GM18517 (cell line): ENCODE measurements at regions not wholly inside any gene's neighbourhood (a gene's known extent, or its start where the extent isn't known, plus 50 kb on each side); places are given as distances from the start of the nearest gene placed in this dataset.

Source experiments
- ATAC-seq: cut with Tn5 transposase; IDR thresholded peaks from one replicate; pipeline ENCODE4 v1.9.1; 2021; ENCODE audit warnings: mild to moderate bottlenecking, moderate library complexity; ENCODE audit not compliant: unreplicated experiment

GRCh38 chr2:191604154-191604553, 73.8 kb upstream of the NABP1 start:
- ATAC-seq: no peak

DNA sequence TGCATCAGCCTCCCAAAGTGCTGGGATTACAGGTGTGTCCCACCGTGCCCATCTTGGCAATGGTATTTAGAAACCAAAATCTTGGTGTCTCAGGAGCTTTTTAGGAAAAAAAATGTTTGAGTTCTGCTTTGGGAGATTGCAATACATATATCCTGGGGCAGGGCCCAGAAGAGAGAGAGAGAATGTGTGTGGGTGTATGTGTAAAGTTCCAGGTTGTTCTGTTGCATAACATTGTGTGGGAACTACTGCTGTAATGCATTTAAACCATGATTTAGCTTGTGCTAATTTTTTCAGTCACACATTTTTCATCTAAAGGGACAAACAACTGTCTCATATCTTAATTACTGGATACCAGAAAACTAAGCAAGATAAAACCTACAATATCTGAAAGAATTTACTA, 70.8 kb upstream of the NABP1 start:
- no peak for ATAC-seq

DNA sequence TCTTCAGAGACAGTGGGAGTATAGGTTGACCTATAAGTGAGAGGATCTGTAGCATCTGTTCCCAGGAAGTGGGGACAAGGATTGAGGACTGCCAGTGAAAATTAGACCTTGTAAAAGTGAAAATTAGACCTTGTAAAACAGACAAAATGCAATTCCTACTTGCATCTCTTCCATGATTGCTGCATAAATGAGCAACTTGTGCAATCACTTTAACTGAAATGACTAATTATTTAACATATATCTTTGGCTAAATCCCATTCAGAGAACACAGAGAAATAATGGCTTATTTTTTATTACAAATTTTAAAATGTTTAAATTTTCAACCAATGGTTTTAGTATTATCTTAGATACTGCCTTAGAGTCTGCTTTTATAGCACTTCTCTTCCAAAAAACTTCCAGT, 67.2 kb upstream of the NABP1 start:
- ATAC-seq: no peak

DNA sequence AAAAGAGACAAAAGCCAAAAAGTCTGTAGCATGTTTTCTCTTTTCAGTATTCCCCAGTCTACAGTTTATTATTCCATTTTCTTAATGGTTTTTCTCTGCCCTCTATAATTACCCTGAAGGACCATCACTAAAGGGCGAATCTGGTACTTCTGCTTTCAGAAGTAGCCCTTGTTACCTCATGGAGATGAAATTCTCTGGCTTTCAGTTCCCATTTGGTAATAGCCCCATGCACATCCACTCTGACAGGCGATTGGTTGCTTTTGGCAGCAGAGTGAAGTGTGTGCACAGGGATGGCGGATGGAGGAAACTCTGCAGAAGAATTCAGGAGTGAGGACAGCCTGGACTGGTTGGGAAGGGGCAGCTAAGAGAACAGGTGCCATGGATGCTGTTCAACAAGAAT, 66.3 kb upstream of the NABP1 start:
- peak; percentile 98 for ATAC-seq

- ATAC-seq: no peak
These were observed 65.4 kb upstream of the NABP1 start for GRCh38 chr2:191612496-191612895.

DNA sequence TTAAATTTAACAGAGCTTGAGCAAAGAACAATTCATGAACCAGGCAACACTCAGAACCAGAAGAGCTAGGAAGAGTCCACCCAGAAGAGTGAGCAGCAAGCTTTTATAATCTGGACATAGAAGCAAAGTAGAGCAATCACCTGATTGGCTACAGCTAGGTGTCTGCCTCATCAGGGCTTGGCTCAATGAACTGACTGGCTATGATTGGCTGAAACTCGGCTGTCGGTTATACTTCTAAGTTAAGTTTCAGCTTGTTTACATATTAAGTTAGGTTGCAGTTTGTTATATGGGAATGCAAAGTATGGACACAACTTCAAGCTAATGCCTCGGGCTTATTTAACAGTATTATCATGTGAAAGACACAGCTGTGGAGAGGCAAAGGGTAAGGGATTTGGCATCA, 63.2 kb upstream of the NABP1 start:
- ATAC-seq: no peak

DNA sequence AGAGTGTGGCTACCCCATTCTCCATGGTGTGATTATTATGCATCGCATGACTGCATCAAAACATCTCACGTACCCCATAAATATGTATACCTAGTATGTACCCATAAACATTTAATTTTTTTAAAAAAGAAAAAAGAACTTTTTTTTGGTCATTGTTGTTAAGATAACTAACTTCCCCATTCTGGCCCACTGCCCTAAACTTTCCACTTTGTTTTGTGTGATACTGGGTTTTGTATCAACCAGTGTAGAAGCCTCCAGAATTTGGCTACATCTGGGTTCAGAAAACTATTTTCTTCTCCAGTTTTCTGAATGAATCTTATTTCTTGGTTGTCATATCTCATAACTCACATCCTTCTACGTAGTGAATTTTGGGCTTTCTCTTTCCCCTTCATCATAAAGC, 62.3 kb upstream of the NABP1 start:
- no peak for ATAC-seq

- peak; percentile 95 for ATAC-seq
These were observed 60.4 kb upstream of the NABP1 start for GRCh38 chr2:191617575-191617974.

GRCh38 chr2:191618046-191618780, 59.7 kb upstream of the NABP1 start:
- no peak for ATAC-seq

- no peak for ATAC-seq
These were observed 59.1 kb upstream of the NABP1 start for GRCh38 chr2:191618786-191619185.

DNA sequence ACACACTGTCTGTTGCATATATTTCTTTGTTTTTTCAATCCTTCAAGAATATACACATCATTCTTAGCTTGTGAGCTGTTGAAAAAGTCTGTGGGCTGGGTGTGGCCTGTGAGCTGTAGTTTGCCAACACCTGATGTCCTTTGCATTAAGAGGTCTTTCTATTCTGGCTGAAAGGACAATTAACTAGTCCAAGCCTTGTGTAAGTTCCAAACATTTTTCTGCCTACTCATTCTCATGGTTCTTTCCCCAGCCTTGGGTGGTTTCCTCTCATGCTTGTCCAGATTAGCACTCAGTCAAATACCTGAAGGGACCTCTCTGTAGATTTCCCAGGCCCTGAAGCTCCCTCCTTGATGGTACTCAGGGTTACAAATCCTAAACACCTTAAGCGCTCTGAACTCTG, 57.8 kb upstream of the NABP1 start:
- ATAC-seq: no peak

GRCh38 chr2:191622374-191623320, 55.3 kb upstream of the NABP1 start:
- no peak for ATAC-seq

- peak; percentile 94 for ATAC-seq
These were observed 52.9 kb upstream of the NABP1 start for GRCh38 chr2:191625016-191625415.

DNA sequence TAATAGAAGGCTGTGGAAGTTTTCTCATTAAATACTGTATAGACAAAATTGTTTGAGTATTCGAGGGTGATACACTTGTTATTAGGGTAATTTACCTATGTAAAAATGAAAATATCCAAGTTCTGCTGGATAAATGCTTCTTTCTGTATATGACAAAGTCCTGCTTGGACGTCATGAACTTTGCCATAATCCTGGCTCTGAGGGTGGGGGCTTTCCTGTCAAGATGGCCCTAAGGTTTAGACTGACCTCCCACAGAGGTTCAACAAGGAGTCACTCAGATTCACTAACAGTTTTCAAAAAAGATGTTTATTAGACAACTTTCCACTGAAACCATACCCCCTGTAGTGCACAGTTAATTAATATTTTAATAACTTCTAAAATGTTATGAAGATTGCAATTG, 52.5 kb upstream of the NABP1 start:
- peak; percentile 6 for ATAC-seq

GRCh38 chr2:191626497-191627151, 51.3 kb upstream of the NABP1 start:
- no peak for ATAC-seq

- no peak for ATAC-seq
These were observed 50.4 kb upstream of the NABP1 start for GRCh38 chr2:191627518-191627917.
